ENCODE measurements at regions not wholly inside any gene's neighbourhood (a gene's known extent, or its start where the extent isn't known, plus 50 kb on each side); places are given as distances from the start of the nearest gene placed in this dataset.

GRCh38 chr2:156673333-156673615 lies 237.1 kb downstream of the GPD2 start:
- Histone ChIP-seq H2AFZ (ENCODE audit: low read length) (no peak overlapping the region), H3K36me3 (ENCODE audit: control insufficient read depth, insufficient read depth, low read length) (no peaks in the 10 kb centered on the region), H3K4me1 (ENCODE audit: control insufficient read depth, extremely low read depth, insufficient read depth, low read length) (no peaks in the 10 kb centered on the region), H3K9me3 (ENCODE audit: control insufficient read depth, insufficient read depth, low read depth, low read length) (no peaks in the 10 kb centered on the region), H3K27ac (ENCODE audit: insufficient read depth, low read length) (no peak overlapping the region), H3K79me2 (ENCODE audit: control insufficient read depth, insufficient read depth, low read length) (no peaks in the 10 kb centered on the region), H4K20me1 (ENCODE audit: control insufficient read depth, extremely low read depth, insufficient read depth, low read length) (no peaks in the 10 kb centered on the region), H3K9ac (ENCODE audit: insufficient read depth, low read length) (no peak overlapping the region), H3K4me2 (ENCODE audit: extremely low read depth, insufficient read depth, low read length) (no peak overlapping the region), H3K4me3 (replicated peaks in 1 of 4; ENCODE audit: control extremely low read depth in 1 of 4, insufficient read depth in 1 of 4, low read depth in 3 of 4, low read length in 4 of 4) (no peak overlapping the region), H3K27me3 (ENCODE audit: control insufficient read depth, insufficient read depth, low read length) (no peaks in the 10 kb centered on the region)
- TF ChIP-seq EZH2 (IDR thresholded peaks at IDR 0.05; ENCODE audit: low read length, missing control alignments), result no peak
- TF ChIP-seq CTCF (conservative IDR thresholded peaks at IDR 0.05 in 1 of 2, IDR thresholded peaks at IDR 0.05 in 1 of 2; ENCODE audit: low read depth in 1 of 2, low read length in 2 of 2), result no peak
- no peak for DNase-seq (ENCODE audit: low read depth in 2 of 2)

GRCh38 chr2:156673981-156674380 lies 237.8 kb downstream of the GPD2 start:
- DNase-seq (ENCODE audit: low read depth in 2 of 2), result no peak
- Histone ChIP-seq H3K36me3 (ENCODE audit: control insufficient read depth, insufficient read depth, low read length) (no peaks in the 10 kb centered on the region), H3K4me1 (ENCODE audit: control insufficient read depth, extremely low read depth, insufficient read depth, low read length) (no peaks in the 10 kb centered on the region), H3K27me3 (ENCODE audit: control insufficient read depth, insufficient read depth, low read length) (no peaks in the 10 kb centered on the region), H3K79me2 (ENCODE audit: control insufficient read depth, insufficient read depth, low read length) (no peaks in the 10 kb centered on the region), H3K9ac (ENCODE audit: insufficient read depth, low read length) (no peak overlapping the region), H3K4me2 (ENCODE audit: extremely low read depth, insufficient read depth, low read length) (no peak overlapping the region), H4K20me1 (ENCODE audit: control insufficient read depth, extremely low read depth, insufficient read depth, low read length) (no peaks in the 10 kb centered on the region), H3K9me3 (ENCODE audit: control insufficient read depth, insufficient read depth, low read depth, low read length) (no peaks in the 10 kb centered on the region), H3K4me3 (replicated peaks in 1 of 4; ENCODE audit: control extremely low read depth in 1 of 4, insufficient read depth in 1 of 4, low read depth in 3 of 4, low read length in 4 of 4) (no peak overlapping the region), H3K27ac (ENCODE audit: insufficient read depth, low read length) (no peak overlapping the region), H2AFZ (ENCODE audit: low read length) (no peak overlapping the region)
- TF ChIP-seq CTCF (conservative IDR thresholded peaks at IDR 0.05 in 1 of 2, IDR thresholded peaks at IDR 0.05 in 1 of 2; ENCODE audit: low read depth in 1 of 2, low read length in 2 of 2) (no peak), EZH2 (IDR thresholded peaks at IDR 0.05; ENCODE audit: low read length, missing control alignments) (no peak)

GRCh38 chr2:156675896-156676295 lies 239.7 kb downstream of the GPD2 start:
- H2AFZ ChIP-seq (ENCODE audit: low read length), result no peak overlapping the region
- no peak overlapping the region for H3K4me3 ChIP-seq (replicated peaks in 1 of 4; ENCODE audit: control extremely low read depth in 1 of 4, insufficient read depth in 1 of 4, low read depth in 3 of 4, low read length in 4 of 4)
- no peak for TF ChIP-seq EZH2 (IDR thresholded peaks at IDR 0.05; ENCODE audit: low read length, missing control alignments)
- no peak for TF ChIP-seq CTCF (conservative IDR thresholded peaks at IDR 0.05 in 1 of 2, IDR thresholded peaks at IDR 0.05 in 1 of 2; ENCODE audit: low read depth in 1 of 2, low read length in 2 of 2)
- no peak overlapping the region for H3K9ac ChIP-seq (ENCODE audit: insufficient read depth, low read length)
- H3K4me2 ChIP-seq (ENCODE audit: extremely low read depth, insufficient read depth, low read length), result no peak overlapping the region
- DNase-seq (ENCODE audit: low read depth in 2 of 2), result no peak
- H3K9me3 ChIP-seq (ENCODE audit: control insufficient read depth, insufficient read depth, low read depth, low read length), result no peaks in the 10 kb centered on the region
- no peak overlapping the region for H3K27ac ChIP-seq (ENCODE audit: insufficient read depth, low read length)
- no peaks in the 10 kb centered on the region for H3K36me3 ChIP-seq (ENCODE audit: control insufficient read depth, insufficient read depth, low read length)
- H4K20me1 ChIP-seq (ENCODE audit: control insufficient read depth, extremely low read depth, insufficient read depth, low read length), result no peaks in the 10 kb centered on the region
- no peaks in the 10 kb centered on the region for H3K4me1 ChIP-seq (ENCODE audit: control insufficient read depth, extremely low read depth, insufficient read depth, low read length)
- H3K79me2 ChIP-seq (ENCODE audit: control insufficient read depth, insufficient read depth, low read length), result no peaks in the 10 kb centered on the region
- H3K27me3 ChIP-seq (ENCODE audit: control insufficient read depth, insufficient read depth, low read length), result no peaks in the 10 kb centered on the region

Data from fibroblast of lung (primary cell).